GM21447 (cell line): ENCODE measurements at regions not wholly inside any gene's neighbourhood (a gene's known extent, or its start where the extent isn't known, plus 50 kb on each side); places are given as distances from the start of the nearest gene placed in this dataset.

ENCODE experiments used
- ATAC-seq: cut with Tn5 transposase; IDR thresholded peaks from one replicate; pipeline ENCODE4 v1.9.1; 2021; ENCODE audit not compliant: unreplicated experiment

- no peak for ATAC-seq
Measured at GRCh38 chr5:4855036-4855435, 285.1 kb upstream of the ADAMTS16 start.

- no peak for ATAC-seq
Measured at GRCh38 chr5:4855880-4856279, 284.2 kb upstream of the ADAMTS16 start.

- ATAC-seq: no peak
Measured at GRCh38 chr5:4857761-4858160, 282.4 kb upstream of the ADAMTS16 start.

GRCh38 chr5:4859500-4860235 lies 280.5 kb upstream of the ADAMTS16 start:
- no peak for ATAC-seq

- ATAC-seq: no peak
Measured at GRCh38 chr5:4860631-4861030, 279.5 kb upstream of the ADAMTS16 start.

- ATAC-seq: no peak
Measured at GRCh38 chr5:4862500-4862899, 277.6 kb upstream of the ADAMTS16 start.

GRCh38 chr5:4866131-4866659 lies 273.9 kb upstream of the ADAMTS16 start:
- ATAC-seq: no peak

- ATAC-seq: no peak
Measured at GRCh38 chr5:4866817-4867216, 273.3 kb upstream of the ADAMTS16 start.

- no peak for ATAC-seq
Measured at GRCh38 chr5:4868140-4868735, 271.9 kb upstream of the ADAMTS16 start.

- no peak for ATAC-seq
Measured at GRCh38 chr5:4873652-4874051, 266.5 kb upstream of the ADAMTS16 start.

GRCh38 chr5:4874097-4874496 lies 266.0 kb upstream of the ADAMTS16 start:
- no peak for ATAC-seq

GRCh38 chr5:4875942-4876341 lies 264.2 kb upstream of the ADAMTS16 start:
- no peak for ATAC-seq

GRCh38 chr5:4876804-4877203 lies 263.3 kb upstream of the ADAMTS16 start:
- no peak for ATAC-seq

- no peak for ATAC-seq
Measured at GRCh38 chr5:4877579-4877978, 262.6 kb upstream of the ADAMTS16 start.

GRCh38 chr5:4879075-4879474 lies 261.1 kb upstream of the ADAMTS16 start:
- no peak for ATAC-seq

GRCh38 chr5:4879693-4880303 lies 260.3 kb upstream of the ADAMTS16 start:
- peak; percentile 87 for ATAC-seq

- ATAC-seq: no peak
Measured at GRCh38 chr5:4880304-4880741, 259.8 kb upstream of the ADAMTS16 start.

GRCh38 chr5:4881366-4882002 lies 258.6 kb upstream of the ADAMTS16 start:
- no peak for ATAC-seq

GRCh38 chr5:4882186-4882585 lies 257.9 kb upstream of the ADAMTS16 start:
- ATAC-seq: no peak

- no peak for ATAC-seq
Measured at GRCh38 chr5:4883360-4883759, 256.8 kb upstream of the ADAMTS16 start.

- no peak for ATAC-seq
Measured at GRCh38 chr5:4893063-4893744, 246.9 kb upstream of the ADAMTS16 start.
